Femur (tissue), 1 donor: ENCODE measurements at regions not wholly inside any gene's neighbourhood (a gene's known extent, or its start where the extent isn't known, plus 50 kb on each side); places are given as distances from the start of the nearest gene placed in this dataset.
"Not testable (repeated sequence)": the region's sequence is repeated elsewhere in the genome, so short reads cannot be mapped to it uniquely, and the experiment has no call there.

Source experiments
- DNase-seq: peaks from one replicate; pipeline ENCODE4 v3.0.0-alpha.2; 2017

- no peak for DNase-seq
Observed at GRCh38 chr12:41653386-41654326, 465.5 kb downstream of the PDZRN4 start.

- DNase-seq, result no peak
Observed at GRCh38 chr12:41652981-41653380, 464.9 kb downstream of the PDZRN4 start.

GRCh38 chr12:41645624-41646023, 457.5 kb downstream of the PDZRN4 start:
- DNase-seq, result no peak

GRCh38 chr12:41642808-41643207, 454.7 kb downstream of the PDZRN4 start:
- DNase-seq, result not testable (repeated sequence)

- DNase-seq, result no peak
Observed at GRCh38 chr12:41636653-41637052, 448.5 kb downstream of the PDZRN4 start.

- no peak for DNase-seq
Observed at GRCh38 chr12:41635626-41636364, 447.7 kb downstream of the PDZRN4 start.

- no peak for DNase-seq
Observed at GRCh38 chr12:41634091-41634490, 446.0 kb downstream of the PDZRN4 start.

- no peak for DNase-seq
Observed at GRCh38 chr12:41629611-41630010, 441.5 kb downstream of the PDZRN4 start.

- DNase-seq, result no peak
Observed at GRCh38 chr12:41627476-41627875, 439.4 kb downstream of the PDZRN4 start.

- DNase-seq, result no peak
Observed at GRCh38 chr12:41624571-41624970, 436.5 kb downstream of the PDZRN4 start.
